GM18873 (cell line): ENCODE measurements at regions not wholly inside any gene's neighbourhood (a gene's known extent, or its start where the extent isn't known, plus 50 kb on each side); places are given as distances from the start of the nearest gene placed in this dataset.

Experiments
- ATAC-seq: cut with Tn5 transposase; IDR thresholded peaks from one replicate; pipeline ENCODE4 v1.9.1; 2021; ENCODE audit warnings: mild to moderate bottlenecking, moderate library complexity, moderate number of reproducible peaks; ENCODE audit not compliant: unreplicated experiment, low FRiP score

DNA sequence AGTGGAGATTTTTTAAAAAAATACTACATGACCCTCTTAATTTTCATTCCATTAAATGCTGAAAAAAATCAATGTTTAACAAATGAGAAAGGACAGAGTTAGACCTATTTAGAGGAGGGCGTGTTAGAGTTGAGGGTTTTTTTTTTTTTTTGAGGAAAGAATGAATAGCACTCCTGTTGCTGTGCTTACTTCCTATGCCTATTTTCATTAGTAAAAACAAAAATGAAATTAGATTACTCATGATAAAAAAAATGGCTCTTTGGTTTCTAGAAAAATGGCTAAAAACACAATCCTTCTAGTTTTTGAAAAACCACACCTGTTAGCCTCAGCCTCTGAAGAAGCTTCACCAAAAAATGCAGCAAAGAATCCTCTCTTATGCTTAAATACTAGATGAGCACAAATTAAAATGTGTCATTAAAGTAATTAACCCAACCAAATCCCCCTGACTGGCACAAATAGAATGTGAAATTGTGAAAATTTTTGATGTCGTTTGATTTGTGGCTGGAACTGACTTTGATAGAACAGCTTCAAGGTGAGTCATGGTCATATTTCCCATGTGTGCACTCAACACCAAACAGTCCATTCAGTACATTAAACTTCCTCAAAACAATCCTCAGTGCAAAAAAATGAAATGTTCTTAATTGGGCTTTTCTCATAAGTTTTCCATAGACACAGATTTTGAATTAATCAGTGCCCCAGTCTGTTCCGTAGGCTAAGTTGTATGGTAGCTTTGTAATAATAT lies 98.0 kb downstream of the MACIR start:
- no peak for ATAC-seq

DNA sequence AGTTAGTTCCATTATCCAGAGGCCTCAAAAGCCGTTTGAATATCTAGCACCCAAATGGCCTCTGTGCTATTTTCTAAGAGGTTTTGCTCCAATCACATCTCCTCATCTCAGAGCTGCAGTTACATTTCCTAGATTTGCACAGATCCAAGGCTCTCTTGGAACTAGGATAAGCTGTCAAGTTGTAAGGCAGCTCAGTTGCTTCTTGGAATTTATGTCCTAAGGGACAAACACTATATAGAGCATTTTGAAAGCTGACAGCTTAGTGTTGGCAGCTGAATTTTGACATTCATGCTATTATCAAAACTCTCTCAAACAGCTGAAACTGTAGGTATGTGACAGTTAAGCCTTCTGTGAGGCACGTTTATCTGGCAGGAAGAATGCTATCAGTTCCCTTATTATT lies 97.0 kb downstream of the MACIR start:
- ATAC-seq, result no peak

DNA sequence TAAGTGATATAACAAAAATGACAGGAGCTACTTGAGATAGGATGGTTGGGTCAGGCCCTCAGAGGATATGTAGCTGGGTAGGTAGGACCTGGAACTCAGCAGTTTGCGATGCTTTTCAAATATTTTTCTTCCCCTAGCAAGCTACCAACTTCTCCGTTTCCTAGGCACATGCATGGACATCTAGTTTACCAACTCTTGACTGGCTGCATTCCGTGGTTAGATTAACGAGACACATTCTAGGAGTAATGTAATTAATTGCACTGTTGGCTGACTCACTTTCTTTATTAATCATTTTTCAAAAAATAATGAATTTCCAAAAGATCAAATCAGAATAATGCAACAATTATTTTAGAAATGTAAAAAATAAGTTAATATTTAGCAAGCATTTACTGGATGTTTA lies 95.9 kb downstream of the MACIR start:
- no peak for ATAC-seq

DNA sequence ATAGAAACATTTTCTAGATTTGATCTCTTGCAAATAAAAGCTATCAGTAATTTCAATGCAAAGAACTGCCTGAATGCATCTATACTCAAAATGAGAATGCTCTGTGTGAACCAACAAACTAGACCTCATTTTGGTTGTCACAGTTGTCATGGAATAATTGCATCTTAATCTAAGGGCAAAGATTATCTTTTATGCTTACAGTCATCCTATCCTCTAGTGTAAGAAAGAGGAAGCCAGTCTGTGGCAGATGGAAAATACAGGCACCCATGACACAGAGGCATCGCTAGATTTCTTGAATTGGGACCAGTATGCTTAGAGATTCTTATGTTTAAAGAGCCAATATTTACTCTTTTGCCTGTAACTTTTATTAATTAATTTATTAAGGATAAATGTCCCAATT lies 95.0 kb downstream of the MACIR start:
- ATAC-seq, result no peak

DNA sequence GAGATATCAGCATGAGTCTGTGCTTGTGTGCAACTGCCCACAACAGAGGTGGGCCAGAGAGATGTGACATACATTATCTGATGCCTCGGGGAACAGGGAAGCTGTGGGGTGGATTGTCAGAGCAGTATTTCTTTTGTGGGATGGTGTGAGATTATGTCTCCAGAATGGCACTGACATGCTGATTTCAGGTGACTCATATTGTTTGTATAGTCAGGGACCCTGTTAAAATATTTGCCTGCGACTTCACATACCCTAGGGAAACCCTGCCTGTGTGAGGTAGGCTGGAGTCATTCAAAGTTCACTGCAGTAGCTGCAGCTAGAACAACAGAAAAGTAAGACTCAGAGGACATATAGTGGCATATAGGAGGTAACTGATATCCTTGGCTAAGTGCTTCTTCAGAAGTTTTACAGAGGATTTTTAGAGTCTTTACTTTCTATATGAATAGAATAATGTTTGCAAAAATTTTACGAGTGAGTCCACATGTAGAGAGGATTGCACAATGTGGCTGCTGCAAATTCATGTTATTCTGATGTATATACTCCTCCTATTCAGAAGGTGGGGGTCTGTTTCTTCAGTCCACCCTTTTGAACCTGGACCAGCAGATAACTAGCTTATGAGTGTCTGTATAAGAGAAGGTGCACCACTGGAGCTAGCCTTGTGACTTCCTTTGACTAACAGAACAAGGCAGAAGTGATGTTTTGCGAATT lies 89.3 kb downstream of the MACIR start:
- peak; percentile 38 for ATAC-seq

DNA sequence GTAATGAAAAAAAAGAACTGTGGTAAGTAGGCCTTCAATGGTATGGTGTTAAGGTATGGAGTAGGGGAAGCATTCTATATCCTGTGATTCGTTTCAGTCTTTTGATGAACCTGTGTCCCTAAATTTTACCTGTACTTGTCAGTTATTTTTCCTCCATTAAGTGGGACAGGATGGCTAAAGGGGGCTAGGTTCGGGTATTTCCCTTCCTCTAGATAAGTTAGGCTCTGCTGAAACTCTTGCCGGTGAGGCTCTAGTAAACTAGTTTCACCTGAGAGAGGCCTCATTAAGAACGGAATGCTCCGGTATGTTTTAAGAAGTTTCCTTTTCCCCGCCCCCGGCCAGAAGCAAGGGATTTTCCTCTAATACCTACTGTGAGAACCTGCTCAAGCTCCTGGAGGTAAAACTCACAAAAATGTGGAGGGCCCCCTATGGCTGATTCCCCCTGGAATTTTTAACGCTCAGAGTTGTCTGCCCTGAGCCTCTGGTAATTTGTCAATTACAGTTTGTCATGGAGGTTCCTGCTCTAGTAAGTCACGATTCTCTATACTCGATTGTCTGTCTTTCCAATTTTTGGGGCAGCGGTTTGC lies 87.7 kb downstream of the MACIR start:
- no peak for ATAC-seq

DNA sequence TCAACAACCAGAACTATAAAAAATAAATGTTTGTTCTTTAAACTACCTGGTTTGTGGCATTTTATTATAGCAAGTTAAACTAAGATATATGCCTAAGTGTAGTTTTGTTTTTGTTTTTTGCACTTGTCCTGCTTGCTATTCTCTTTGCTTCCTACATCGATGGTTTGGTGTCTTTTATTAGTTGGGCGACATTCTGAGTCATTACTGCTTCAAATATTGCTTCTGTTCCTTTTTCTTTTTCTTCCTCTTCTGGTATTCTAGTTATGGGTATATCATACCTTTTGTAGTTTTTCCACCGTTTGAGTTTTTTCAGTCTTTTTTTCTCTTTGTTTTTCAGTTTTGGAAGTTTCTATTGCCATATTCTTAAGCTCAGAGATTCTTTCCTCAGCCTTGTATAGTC lies 86.9 kb downstream of the MACIR start:
- peak; percentile 40 for ATAC-seq

DNA sequence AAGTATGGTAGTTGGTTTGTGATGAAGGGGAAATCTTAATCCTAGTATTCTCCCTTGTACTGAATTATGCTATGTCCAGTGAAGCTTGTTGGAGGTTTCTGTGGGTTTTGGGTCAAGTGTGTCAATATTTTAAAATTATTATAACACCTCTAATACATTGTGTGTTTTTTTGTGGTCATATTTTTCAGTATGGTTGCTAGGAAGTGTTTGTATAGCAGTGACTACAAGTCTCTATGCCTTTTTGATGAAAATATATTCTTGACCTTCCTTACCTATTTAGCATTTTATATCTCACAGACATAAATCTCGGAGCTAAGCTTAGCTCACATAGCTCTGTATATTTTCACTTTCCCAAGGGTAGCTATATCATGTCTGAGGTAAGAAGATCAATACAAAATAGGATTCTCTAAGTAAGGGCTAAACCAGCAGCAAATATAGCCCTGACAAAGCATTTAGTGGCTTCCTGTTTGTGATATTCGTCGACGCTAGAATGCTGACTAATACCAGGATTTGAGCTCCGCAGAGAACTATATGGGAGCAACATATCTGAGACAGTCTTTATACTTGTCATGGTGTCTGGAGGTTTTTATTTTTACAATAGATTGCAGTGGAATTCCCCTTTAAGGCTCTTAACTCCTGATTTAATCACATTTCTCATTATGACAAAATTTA lies 82.3 kb downstream of the MACIR start:
- ATAC-seq, result peak; percentile 97

DNA sequence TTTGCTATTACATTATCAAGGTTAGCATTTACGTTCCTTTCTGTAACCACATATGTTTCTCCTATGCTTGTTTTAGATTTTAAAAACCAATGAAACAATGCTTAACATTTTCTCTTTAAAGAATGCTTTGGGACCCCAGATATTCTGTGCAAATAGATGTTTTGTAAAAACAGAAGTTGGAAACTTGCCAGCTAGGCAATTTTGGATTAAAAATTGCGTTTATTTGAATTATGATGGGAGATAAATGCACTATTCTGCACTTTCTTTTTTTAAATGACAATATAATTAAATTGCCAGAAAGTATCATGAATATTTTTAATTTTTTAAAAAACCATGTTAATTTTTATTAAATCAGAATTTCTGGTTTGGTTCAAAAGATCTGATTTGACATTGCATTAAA lies 81.6 kb downstream of the MACIR start:
- ATAC-seq, result no peak

DNA sequence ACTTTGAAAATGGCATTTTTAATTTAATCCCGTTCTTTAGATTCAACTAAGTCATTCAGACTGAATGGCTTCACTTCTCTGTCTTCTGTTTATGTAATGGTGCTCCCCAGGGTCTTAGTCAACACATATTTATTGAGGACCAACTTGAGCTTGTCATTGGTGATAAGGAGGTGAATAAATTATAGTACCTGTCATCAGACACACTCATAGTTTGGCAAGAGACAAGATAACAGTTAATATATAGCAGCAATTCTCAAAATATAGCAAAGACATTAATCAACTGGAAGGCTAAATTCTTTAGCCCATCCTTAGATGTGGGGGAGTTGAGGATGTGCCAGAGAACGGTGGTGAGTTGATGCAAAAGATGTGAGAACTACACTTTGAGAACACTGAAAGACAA lies 78.4 kb downstream of the MACIR start:
- no peak for ATAC-seq

DNA sequence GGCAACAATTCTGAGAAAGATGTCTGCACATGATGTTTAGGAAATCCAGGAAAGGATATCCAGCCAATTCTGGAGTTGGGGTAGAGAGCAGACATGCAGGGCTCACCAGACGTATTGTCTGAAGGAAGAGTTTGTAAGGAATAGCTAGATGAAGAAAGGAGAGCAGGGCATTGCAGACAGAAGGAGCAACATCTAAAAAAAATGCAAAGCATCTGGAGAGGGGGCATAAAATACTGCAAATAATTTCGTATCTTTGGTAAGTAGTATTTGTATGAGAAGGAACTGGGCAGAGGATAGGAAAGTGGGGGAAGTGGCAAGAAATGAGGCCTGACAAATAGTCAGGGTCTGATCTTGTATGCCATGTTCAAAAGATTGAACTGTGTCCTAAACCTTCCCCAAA lies 74.8 kb downstream of the MACIR start:
- ATAC-seq, result no peak

DNA sequence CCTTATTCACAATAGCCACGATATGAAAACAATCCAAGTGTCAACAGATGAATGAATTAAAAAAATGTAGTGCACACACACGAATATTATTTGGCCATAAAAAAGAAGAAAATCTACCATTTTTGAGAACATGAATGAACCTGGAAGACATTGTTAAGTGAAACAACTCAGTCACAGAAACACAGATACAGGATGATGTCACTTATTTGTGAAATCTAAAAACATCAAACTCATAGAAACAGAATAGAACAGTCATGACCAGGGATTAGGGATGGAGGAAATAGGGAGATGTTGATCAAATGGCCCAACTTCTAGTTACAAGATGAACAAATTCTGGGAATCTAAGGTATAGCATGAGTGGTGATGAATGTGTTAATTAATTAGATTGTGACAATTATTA lies 72.3 kb downstream of the MACIR start:
- ATAC-seq, result no peak
